GM10248 (cell line): ENCODE measurements at regions not wholly inside any gene's neighbourhood (a gene's known extent, or its start where the extent isn't known, plus 50 kb on each side); places are given as distances from the start of the nearest gene placed in this dataset.

Experiments used
- CTCF ChIA-PET: fragments of 300-600 bp; sonication (Branson Sonifier 250); formaldehyde crosslinking; extraction: SDS; loops from one replicate; lab custom pipeline; 2021; ENCODE audit warnings: antibody characterized with exemption; lab: Yijun Ruan, JAX
- POLR2A ChIA-PET: fragments of 350-650 bp; sonication (Branson Sonifier 250); formaldehyde crosslinking; extraction: SDS; loops from one replicate; lab custom pipeline; 2020; ENCODE audit warnings: antibody characterized with exemption; lab: Yijun Ruan, JAX
- DNase-seq: peaks from one replicate; pipeline ENCODE4 v3.0.0; 2012; ENCODE audit errors: extremely low spot score
- CTCF ChIP-seq: IDR thresholded peaks from 2 replicates; pipeline ENCODE4 v1.5.1; 2012; ENCODE audit warnings: mild to moderate bottlenecking, low read depth; ENCODE audit errors: extremely low read depth, missing control alignments, control extremely low read depth

GRCh38 chr1:81225789-81226602 is 574.7 kb upstream of the ADGRL2 start:
- no peak for TF ChIP-seq CTCF
- POLR2A ChIA-PET: no interaction called here
- CTCF ChIA-PET: interaction anchor here (1.4 to 1.7 kb wide), 2 partner anchors 8 to 12 kb away, joined by 3 to 5 read pairs; no protein-coding TSS in a partner anchor
- DNase-seq: no peak

- CTCF ChIA-PET: interaction anchor here (0.8 to 1.3 kb wide), 2 partner anchors 12 to 13 kb away, joined by 3 read pairs; no protein-coding TSS in a partner anchor
- TF ChIP-seq CTCF: no peak
- POLR2A ChIA-PET: no interaction called here
- no peak for DNase-seq
Measured at GRCh38 chr1:81224222-81224621, 576.5 kb upstream of the ADGRL2 start.

- DNase-seq: no peak
- ChIA-PET CTCF (no interaction called here), POLR2A (no interaction called here)
- no peak for TF ChIP-seq CTCF
Measured at GRCh38 chr1:81221564-81221963, 579.2 kb upstream of the ADGRL2 start.

- ChIA-PET CTCF (no interaction called here), POLR2A (no interaction called here)
- no peak for DNase-seq
- TF ChIP-seq CTCF: no peak
Measured at GRCh38 chr1:81220614-81221071, 580.1 kb upstream of the ADGRL2 start.

- ChIA-PET POLR2A (no interaction called here), CTCF (no interaction called here)
- no peak for DNase-seq
- no peak for TF ChIP-seq CTCF
Measured at GRCh38 chr1:81217058-81217457, 583.7 kb upstream of the ADGRL2 start.

- DNase-seq: no peak
- ChIA-PET CTCF (no interaction called here), POLR2A (no interaction called here)
- no peak for TF ChIP-seq CTCF
Measured at GRCh38 chr1:81213279-81213678, 587.5 kb upstream of the ADGRL2 start.
